ENCODE measurements at regions not wholly inside any gene's neighbourhood (a gene's known extent, or its start where the extent isn't known, plus 50 kb on each side); places are given as distances from the start of the nearest gene placed in this dataset.

GRCh38 chr4:133273401-133273800 is 124.3 kb downstream of the PCDH10 start:
- Histone ChIP-seq H3K36me3 (replicated peaks in 1 of 2; ENCODE audit: control insufficient read depth in 1 of 2, insufficient read depth in 2 of 2, low read length in 1 of 2) (no peaks in the 10 kb centered on the region), H2AFZ (ENCODE audit: low read depth) (no peak overlapping the region), H3K9ac (no peak overlapping the region), H3K4me1 (ENCODE audit: control insufficient read depth in 1 of 2, insufficient read depth in 2 of 2, low read depth in 1 of 2, low read length in 1 of 2) (no peaks in the 10 kb centered on the region), H3K9me2 (no peaks in the 10 kb centered on the region), H3F3A (replicated peaks; ENCODE audit: insufficient read depth) (no peaks in the 10 kb centered on the region), H3K27me3 (ENCODE audit: insufficient read depth) (no peaks in the 10 kb centered on the region; the same call in 1 of the 2 replicates), H3K27ac (ENCODE audit: low read depth in 2 of 2, low read length in 1 of 2) (no peak overlapping the region), H3K9me3 (no peaks in the 10 kb centered on the region; the same call in 1 of the 2 replicates), H4K20me1 (ENCODE audit: insufficient read depth) (no peaks in the 10 kb centered on the region), H3K79me2 (ENCODE audit: insufficient read depth) (no peaks in the 10 kb centered on the region), H3K4me3 (ENCODE audit: low read depth in 2 of 2, low read length in 1 of 2) (no peak overlapping the region), H3K4me2 (no peak overlapping the region)
- WGBS (ENCODE audit: low lambda C conversion rate) = 47% methylated on average over 3 of the region's 3 CpGs
- DNase-seq = no peak
- ChIA-PET POLR2A (no interaction called here), CTCF (no interaction called here)
- no peak for TF ChIP-seq SIN3A (IDR thresholded peaks at IDR 0.05; ENCODE audit: borderline replicate concordance, low read depth, low read length)
- no peak for TF ChIP-seq RXRA (IDR thresholded peaks at IDR 0.05; ENCODE audit: borderline replicate concordance, low read depth)
- TF ChIP-seq GATA2 (CRISPR knock-in tag; IDR thresholded peaks at IDR 0.05) = no peak
- no peak for TF ChIP-seq RAD21 (IDR thresholded peaks at IDR 0.05; ENCODE audit: low read length)
- TF ChIP-seq NRF1 (IDR thresholded peaks at IDR 0.05; ENCODE audit: low read depth, low read length) = no peak
- no peak for TF ChIP-seq TEAD4 (IDR thresholded peaks at IDR 0.05; ENCODE audit: borderline replicate concordance, insufficient read depth)
- no peak for TF ChIP-seq MEF2A (IDR thresholded peaks at IDR 0.05; ENCODE audit: borderline replicate concordance, low read depth)
- no peak for TF ChIP-seq USF2 (IDR thresholded peaks at IDR 0.05; ENCODE audit: borderline replicate concordance, low read depth, low read length)
- TF ChIP-seq FOXM1 (IDR thresholded peaks at IDR 0.05; ENCODE audit: low read depth) = no peak

GRCh38 chr4:133270021-133270570 is 121.0 kb downstream of the PCDH10 start:
- no peak overlapping the region for H2AFZ ChIP-seq (ENCODE audit: low read depth)
- no peak for DNase-seq
- peaks cover 4% of the 10 kb centered on the region; the same call in 1 of the 2 replicates for H3K27me3 ChIP-seq (ENCODE audit: insufficient read depth)
- ChIA-PET CTCF (no interaction called here), POLR2A (no interaction called here)
- H3F3A ChIP-seq (replicated peaks; ENCODE audit: insufficient read depth) = no peaks in the 10 kb centered on the region
- H3K4me3 ChIP-seq (ENCODE audit: low read depth in 2 of 2, low read length in 1 of 2) = no peak overlapping the region
- no peak for TF ChIP-seq GABPA (IDR thresholded peaks at IDR 0.05; ENCODE audit: low read depth)
- no peaks in the 10 kb centered on the region for H3K36me3 ChIP-seq (replicated peaks in 1 of 2; ENCODE audit: control insufficient read depth in 1 of 2, insufficient read depth in 2 of 2, low read length in 1 of 2)
- 12% methylated on average over 2 of the region's 2 CpGs for WGBS (ENCODE audit: low lambda C conversion rate)
- H3K27ac ChIP-seq (ENCODE audit: low read depth in 2 of 2, low read length in 1 of 2) = no peak overlapping the region
- no peaks in the 10 kb centered on the region for H3K9me3 ChIP-seq
- no peaks in the 10 kb centered on the region for H3K4me1 ChIP-seq (ENCODE audit: control insufficient read depth in 1 of 2, insufficient read depth in 2 of 2, low read depth in 1 of 2, low read length in 1 of 2)
- no peak overlapping the region for H3K4me2 ChIP-seq
- H4K20me1 ChIP-seq (ENCODE audit: insufficient read depth) = no peaks in the 10 kb centered on the region
- H3K9ac ChIP-seq = no peak overlapping the region
- H3K9me2 ChIP-seq = no peaks in the 10 kb centered on the region
- H3K79me2 ChIP-seq (ENCODE audit: insufficient read depth) = no peaks in the 10 kb centered on the region

- Histone ChIP-seq H3K4me2 (no peak overlapping the region), H3K9me3 (no peaks in the 10 kb centered on the region), H3K79me2 (ENCODE audit: insufficient read depth) (no peaks in the 10 kb centered on the region), H3K4me1 (ENCODE audit: control insufficient read depth in 1 of 2, insufficient read depth in 2 of 2, low read depth in 1 of 2, low read length in 1 of 2) (no peaks in the 10 kb centered on the region), H3K27me3 (ENCODE audit: insufficient read depth) (peaks cover 4% of the 10 kb centered on the region; the same call in 1 of the 2 replicates), H3K9ac (no peak overlapping the region), H2AFZ (ENCODE audit: low read depth) (no peak overlapping the region), H4K20me1 (ENCODE audit: insufficient read depth) (no peaks in the 10 kb centered on the region), H3K27ac (ENCODE audit: low read depth in 2 of 2, low read length in 1 of 2) (no peak overlapping the region), H3K36me3 (replicated peaks in 1 of 2; ENCODE audit: control insufficient read depth in 1 of 2, insufficient read depth in 2 of 2, low read length in 1 of 2) (no peaks in the 10 kb centered on the region), H3K4me3 (ENCODE audit: low read depth in 2 of 2, low read length in 1 of 2) (no peak overlapping the region), H3K9me2 (no peaks in the 10 kb centered on the region), H3F3A (replicated peaks; ENCODE audit: insufficient read depth) (no peaks in the 10 kb centered on the region)
- ChIA-PET POLR2A (no interaction called here), CTCF (no interaction called here)
- no peak for DNase-seq
- WGBS (ENCODE audit: low lambda C conversion rate) = 31% methylated on average over 17 of the region's 17 CpGs
- TF ChIP-seq GATA2 (CRISPR knock-in tag; IDR thresholded peaks at IDR 0.05) = no peak
- TF ChIP-seq CTCF (IDR thresholded peaks at IDR 0.05) = no peak
- no peak for TF ChIP-seq MAX (IDR thresholded peaks at IDR 0.05; ENCODE audit: low read depth)
- no peak for TF ChIP-seq EZH2phosphoT487 (IDR thresholded peaks at IDR 0.05; ENCODE audit: borderline replicate concordance, low read depth)
- no peak for TF ChIP-seq FOXJ3 (CRISPR knock-in tag; IDR thresholded peaks at IDR 0.05)
- no peak for TF ChIP-seq NRF1 (IDR thresholded peaks at IDR 0.05; ENCODE audit: low read depth, low read length)
- no peak for TF ChIP-seq MEF2A (IDR thresholded peaks at IDR 0.05; ENCODE audit: borderline replicate concordance, low read depth)
- TF ChIP-seq ELF1 (IDR thresholded peaks at IDR 0.05) = no peak
- no peak for TF ChIP-seq YY1 (IDR thresholded peaks at IDR 0.05; ENCODE audit: low read depth)
- no peak for TF ChIP-seq PBX3 (IDR thresholded peaks at IDR 0.05)
- no peak for TF ChIP-seq TCF12 (IDR thresholded peaks at IDR 0.05)
- TF ChIP-seq MXI1 (IDR thresholded peaks at IDR 0.05; ENCODE audit: low read depth, low read length) = no peak
- no peak for TF ChIP-seq USF2 (IDR thresholded peaks at IDR 0.05; ENCODE audit: borderline replicate concordance, low read depth, low read length)
These were observed 119.1 kb downstream of the PCDH10 start for GRCh38 chr4:133268205-133268604.
